Cardiac fibroblast (primary cell): ENCODE measurements at regions not wholly inside any gene's neighbourhood (a gene's known extent, or its start where the extent isn't known, plus 50 kb on each side); places are given as distances from the start of the nearest gene placed in this dataset.

Source experiments
- DNase-seq, 2 donors: peaks; one replicate each; pipeline versions ENCODE4 v3.0.0 to v3.0.0-alpha.2; 2010; ENCODE audit warnings: low read depth in 2 of 2
- H3K4me3 ChIP-seq, 2 donors: replicated peaks in 1 of 2; 1 replicate in 1 of 2; 2 replicates in 1 of 2; pipeline ENCODE4 v1.5.1; 2011; ENCODE audit warnings: low read depth in 2 of 2, low read length in 2 of 2, mild to moderate bottlenecking in 2 of 2, moderate library complexity in 1 of 2
- TF ChIP-seq, protein P1 (sequence below): IDR thresholded peaks from one replicate; pipeline ENCODE4 v1.5.1; 2011; ENCODE audit warnings: low read depth, mild to moderate bottlenecking, low read length, inconsistent platforms

DNA sequence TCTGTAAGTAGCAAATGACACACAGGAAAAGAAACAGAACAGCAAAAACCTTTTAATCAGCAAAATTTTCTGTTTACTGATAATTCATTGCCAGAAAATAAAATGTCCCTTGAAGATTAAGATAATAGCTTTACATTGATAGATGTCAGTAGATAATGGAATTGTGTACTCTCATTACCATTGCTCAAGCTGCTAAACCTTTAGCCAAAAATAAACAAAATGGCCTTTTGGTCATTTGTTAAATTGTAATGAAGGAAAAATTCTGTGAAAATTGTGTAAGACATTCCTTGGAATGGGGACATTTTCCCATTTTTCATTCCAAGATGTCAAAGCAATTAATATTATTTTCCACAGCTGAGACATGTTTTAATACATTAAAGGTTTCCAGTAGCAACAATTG lies 189.8 kb downstream of the PLOD2 start:
- no peak overlapping the region for H3K4me3 ChIP-seq
- DNase-seq, result no peak
- TF ChIP-seq, protein P1, sequence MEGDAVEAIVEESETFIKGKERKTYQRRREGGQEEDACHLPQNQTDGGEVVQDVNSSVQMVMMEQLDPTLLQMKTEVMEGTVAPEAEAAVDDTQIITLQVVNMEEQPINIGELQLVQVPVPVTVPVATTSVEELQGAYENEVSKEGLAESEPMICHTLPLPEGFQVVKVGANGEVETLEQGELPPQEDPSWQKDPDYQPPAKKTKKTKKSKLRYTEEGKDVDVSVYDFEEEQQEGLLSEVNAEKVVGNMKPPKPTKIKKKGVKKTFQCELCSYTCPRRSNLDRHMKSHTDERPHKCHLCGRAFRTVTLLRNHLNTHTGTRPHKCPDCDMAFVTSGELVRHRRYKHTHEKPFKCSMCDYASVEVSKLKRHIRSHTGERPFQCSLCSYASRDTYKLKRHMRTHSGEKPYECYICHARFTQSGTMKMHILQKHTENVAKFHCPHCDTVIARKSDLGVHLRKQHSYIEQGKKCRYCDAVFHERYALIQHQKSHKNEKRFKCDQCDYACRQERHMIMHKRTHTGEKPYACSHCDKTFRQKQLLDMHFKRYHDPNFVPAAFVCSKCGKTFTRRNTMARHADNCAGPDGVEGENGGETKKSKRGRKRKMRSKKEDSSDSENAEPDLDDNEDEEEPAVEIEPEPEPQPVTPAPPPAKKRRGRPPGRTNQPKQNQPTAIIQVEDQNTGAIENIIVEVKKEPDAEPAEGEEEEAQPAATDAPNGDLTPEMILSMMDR, result no peak

DNA sequence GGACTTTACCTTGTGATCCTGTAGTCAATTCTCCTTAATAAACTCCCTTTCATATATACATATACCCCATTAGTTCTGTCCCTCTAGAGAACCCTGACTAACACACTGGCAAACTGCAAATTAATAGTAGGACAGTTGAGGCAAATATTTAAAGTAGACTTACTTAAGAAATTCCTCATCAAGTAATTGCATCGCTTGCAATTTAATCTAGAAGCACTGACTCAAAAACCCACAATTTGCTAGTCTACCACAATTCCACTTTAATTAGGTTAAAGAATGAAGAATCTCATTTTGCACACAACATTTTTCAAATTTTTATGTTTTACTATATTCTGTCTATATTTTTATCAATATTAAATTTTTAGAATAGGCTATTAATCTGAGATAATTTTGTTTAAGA lies 188.1 kb downstream of the PLOD2 start:
- no peak overlapping the region for H3K4me3 ChIP-seq
- DNase-seq, result no peak
- TF ChIP-seq, protein P1, result no peak

DNA sequence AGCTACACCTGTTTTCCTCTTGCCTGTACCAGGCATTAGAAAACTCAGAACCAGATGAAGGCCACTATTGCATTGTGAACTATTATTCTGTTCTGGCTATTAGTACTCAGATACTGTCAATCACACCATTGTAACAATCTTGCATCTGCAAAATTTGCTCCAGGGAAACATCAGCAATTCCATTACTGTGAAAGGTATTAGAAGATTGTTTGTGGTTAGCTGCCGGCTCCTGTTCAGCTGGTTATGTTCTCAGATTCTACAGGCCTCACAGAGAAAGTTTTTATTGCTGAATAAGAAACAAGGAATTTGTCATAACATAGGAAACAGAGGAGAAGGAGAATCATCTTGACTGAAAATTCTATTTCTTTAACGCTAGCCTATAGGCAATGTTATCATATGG lies 179.9 kb downstream of the PLOD2 start:
- TF ChIP-seq, protein P1, result no peak
- DNase-seq, result no peak
- H3K4me3 ChIP-seq, result no peak overlapping the region

DNA sequence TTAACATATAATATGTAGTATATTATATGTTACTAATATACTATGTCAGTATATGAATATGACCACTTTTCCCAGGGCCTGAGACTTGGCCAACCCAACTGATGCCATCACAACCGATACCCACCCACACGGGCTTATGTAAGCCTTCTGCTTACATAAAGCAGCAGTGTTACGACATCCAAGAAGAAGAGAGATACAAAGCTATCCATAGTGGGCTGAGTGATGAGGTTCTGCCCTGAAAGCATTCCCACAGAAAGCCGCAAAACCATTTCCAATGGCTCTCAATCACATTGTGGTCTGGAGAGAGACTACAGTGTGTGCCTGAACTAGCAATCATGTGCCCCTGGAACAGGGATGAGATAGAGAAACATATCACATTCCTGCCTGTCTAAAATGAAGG lies 177.9 kb downstream of the PLOD2 start:
- TF ChIP-seq, protein P1, result no peak
- H3K4me3 ChIP-seq, result no peak overlapping the region
- DNase-seq, result no peak
